K562 (cell line): ENCODE measurements at regions not wholly inside any gene's neighbourhood (a gene's known extent, or its start where the extent isn't known, plus 50 kb on each side); places are given as distances from the start of the nearest gene placed in this dataset.

Experiments
- ATAC-seq: fragments of 200-7000 bp; cut with Tn5 transposase; 3 replicates; pipeline ENCODE4 v1.9.1; 2020; ENCODE audit warnings: moderate library complexity
- BruUV-seq: library from RNA; stranded (reverse); fragments of 400-500 nt; replicated peaks from 2 replicates; lab custom pipeline; 2021; lab: Mats Ljungman, UMichigan
- CTCF ChIA-PET: fragments of 300-600 bp; formaldehyde crosslinking; extraction: SDS; loops from one replicate; lab custom pipeline; 2021; ENCODE audit warnings: low intra/inter-chr PET ratio; lab: Yijun Ruan, JAX
- POLR2A ChIA-PET: fragments of 300-600, 350-650 bp; sonication (Branson Sonifier 250); formaldehyde crosslinking; extraction: SDS; loops from one replicate; lab custom pipeline; 2021; ENCODE audit warnings: antibody characterized with exemption, inconsistent platforms; lab: Yijun Ruan, JAX
- DNase-seq, 4 experiments: peaks; one replicate each; pipeline versions ENCODE4 v3.0.0 to v3.0.0-alpha.2; 2011 to 2018; ENCODE audit warnings: low spot score in 3 of 4, mixed read lengths in 3 of 4; ENCODE audit errors: extremely low read depth in 1 of 4
- FAIRE-seq: peaks from 2 replicates; lab custom pipeline; 2011; peaks lifted over from hg19 to GRCh38; lab: Jason Lieb, UNC
- H2AFZ ChIP-seq: 2 replicates; pipeline ENCODE4 v1.6.0; 2011; ENCODE audit warnings: low read depth, low read length, control low read depth, inconsistent platforms
- H3K27ac ChIP-seq: fragments of 200-600 bp; 3 replicates; pipeline ENCODE4 v1.8.0; 2011; ENCODE audit warnings: low read depth, mild to moderate bottlenecking, control low read depth, inconsistent platforms, low read length, moderate library complexity, mixed read lengths; ENCODE audit errors: extremely low read depth
- H3K27me3 ChIP-seq, 2 experiments: fragments of 300-600 bp in 1 of 2; 2 replicates in 1 of 2; 3 replicates in 1 of 2; pipeline versions ENCODE4 v1.6.0 to v1.8.0; 2011; ENCODE audit warnings: inconsistent platforms in 2 of 2, low read length in 2 of 2, mild to moderate bottlenecking in 1 of 2, mixed read lengths in 1 of 2, moderate library complexity in 1 of 2; ENCODE audit not compliant: control insufficient read depth in 2 of 2, insufficient read depth in 2 of 2
- H3K36me3 ChIP-seq: fragments of 300-600 bp; 3 replicates; pipeline ENCODE4 v1.8.0; 2011; ENCODE audit warnings: mild to moderate bottlenecking, low read length, inconsistent platforms; ENCODE audit not compliant: control insufficient read depth, insufficient read depth
- H3K4me1 ChIP-seq, 2 experiments: fragments of 200-600 bp in 1 of 2; replicated peaks in 1 of 2; 2 replicates in 1 of 2; 3 replicates in 1 of 2; pipeline versions ENCODE4 v1.5.1 to v1.8.0; 2011; ENCODE audit warnings: inconsistent platforms in 2 of 2, low read length in 2 of 2, mild to moderate bottlenecking in 1 of 2, mixed read lengths in 1 of 2, moderate library complexity in 1 of 2; ENCODE audit not compliant: control insufficient read depth in 2 of 2, insufficient read depth in 2 of 2
- H3K4me2 ChIP-seq: 2 replicates; pipeline ENCODE4 v1.6.1; 2011; ENCODE audit warnings: low read length, control low read depth, inconsistent platforms, mixed read lengths; ENCODE audit not compliant: insufficient read depth
- H3K4me3 ChIP-seq: fragments of 200-600 bp; sonication (generic), shearing (Covaris generic); 2 replicates; pipeline ENCODE4 v1.5.1; 2016; ENCODE audit warnings: control low read depth, inconsistent platforms
- H3K79me2 ChIP-seq: fragments of 200-600 bp; 3 replicates; pipeline ENCODE4 v1.8.0; 2011; ENCODE audit warnings: low read length, inconsistent platforms; ENCODE audit not compliant: control insufficient read depth, insufficient read depth
- H3K9ac ChIP-seq, 2 experiments: 2 replicates each; pipeline versions ENCODE4 v1.6.0 to v1.6.1; 2011; ENCODE audit warnings: low read depth in 2 of 2, low read length in 2 of 2, control low read depth in 1 of 2, inconsistent platforms in 1 of 2, mild to moderate bottlenecking in 1 of 2, mixed read lengths in 1 of 2; ENCODE audit not compliant: insufficient read depth in 1 of 2
- H3K9me1 ChIP-seq: one replicate; pipeline ENCODE4 v1.6.0; 2011; ENCODE audit warnings: inconsistent platforms, mild to moderate bottlenecking, low read length, moderate library complexity; ENCODE audit not compliant: control insufficient read depth, insufficient read depth
- H3K9me3 ChIP-seq: replicated peaks from 2 replicates; pipeline ENCODE4 v1.5.1; 2011; ENCODE audit warnings: low read depth, low read length, inconsistent platforms; ENCODE audit not compliant: control insufficient read depth, insufficient read depth
- H4K20me1 ChIP-seq: replicated peaks from 2 replicates; pipeline ENCODE4 v1.6.1; 2011; ENCODE audit warnings: low read length, inconsistent platforms, mixed read lengths; ENCODE audit not compliant: control insufficient read depth, insufficient read depth
- EZH2 ChIP-seq: IDR thresholded peaks from 2 replicates; pipeline ENCODE4 v1.6.1; 2012; ENCODE audit warnings: low read depth, mild to moderate bottlenecking, inconsistent platforms, low read length, borderline replicate concordance
- ILF3 ChIP-seq: fragments of 450-650 bp; IDR thresholded peaks from 2 replicates; pipeline ENCODE4 v1.6.1; 2018; ENCODE audit warnings: antibody characterized with exemption, mild to moderate bottlenecking, moderate library complexity, borderline replicate concordance
- ZBTB5 ChIP-seq: fragments of 450-650 bp; IDR thresholded peaks from 2 replicates; pipeline ENCODE4 v1.6.1; 2017; ENCODE audit warnings: antibody characterized with exemption
- ZNF311 ChIP-seq: fragments of 250-450 bp; sonication (Bioruptor Pico); IDR thresholded peaks from 2 replicates; pipeline ENCODE4 v1.4.0; 2020; ENCODE audit warnings: mild to moderate bottlenecking, moderate library complexity
- ZNF644 ChIP-seq: fragments of 200-800 bp; sonication (Bioruptor generic); IDR thresholded peaks from 2 replicates; pipeline ENCODE4 v1.6.1; 2016; ENCODE audit warnings: low read depth, missing genetic modification characterization, missing compliant biosample characterization
- WGBS: fragments of 100-300 bp; shearing (Covaris generic); methylation state at CpG from one replicate; pipeline ENCODE4 v1.1.6; 2016; ENCODE audit warnings: low coverage, mixed read lengths; ENCODE audit not compliant: insufficient coverage; ENCODE audit errors: missing lambda C conversion rate; 5-methylcytosine and 5-hydroxymethylcytosine counted together
- in situ Hi-C: fragments of 300-500 bp; cut with MboI; formaldehyde crosslinking; loops from 4 replicates; pipeline ENCODE4 v1.15.0; 2018; ENCODE audit warnings: inconsistent platforms, mixed read lengths
- intact Hi-C: fragments of 100-400 bp; cut with micrococcal nuclease; formaldehyde crosslinking; loops from 2 replicates; pipeline ENCODE4 v1.14.2; 2022
- TF ChIP-seq, protein P1 (sequence below), 2 experiments: fragments of 450-650 bp in 1 of 2; sonication (generic) in 1 of 2; formaldehyde crosslinking in 1 of 2; IDR thresholded peaks; 2 replicates each; pipeline versions ENCODE4 v1.7.1 to v1.9.0; 2016 to 2022; ENCODE audit warnings: inconsistent platforms in 1 of 2, mild to moderate bottlenecking in 1 of 2, missing genetic modification reagents in 1 of 2

DNA sequence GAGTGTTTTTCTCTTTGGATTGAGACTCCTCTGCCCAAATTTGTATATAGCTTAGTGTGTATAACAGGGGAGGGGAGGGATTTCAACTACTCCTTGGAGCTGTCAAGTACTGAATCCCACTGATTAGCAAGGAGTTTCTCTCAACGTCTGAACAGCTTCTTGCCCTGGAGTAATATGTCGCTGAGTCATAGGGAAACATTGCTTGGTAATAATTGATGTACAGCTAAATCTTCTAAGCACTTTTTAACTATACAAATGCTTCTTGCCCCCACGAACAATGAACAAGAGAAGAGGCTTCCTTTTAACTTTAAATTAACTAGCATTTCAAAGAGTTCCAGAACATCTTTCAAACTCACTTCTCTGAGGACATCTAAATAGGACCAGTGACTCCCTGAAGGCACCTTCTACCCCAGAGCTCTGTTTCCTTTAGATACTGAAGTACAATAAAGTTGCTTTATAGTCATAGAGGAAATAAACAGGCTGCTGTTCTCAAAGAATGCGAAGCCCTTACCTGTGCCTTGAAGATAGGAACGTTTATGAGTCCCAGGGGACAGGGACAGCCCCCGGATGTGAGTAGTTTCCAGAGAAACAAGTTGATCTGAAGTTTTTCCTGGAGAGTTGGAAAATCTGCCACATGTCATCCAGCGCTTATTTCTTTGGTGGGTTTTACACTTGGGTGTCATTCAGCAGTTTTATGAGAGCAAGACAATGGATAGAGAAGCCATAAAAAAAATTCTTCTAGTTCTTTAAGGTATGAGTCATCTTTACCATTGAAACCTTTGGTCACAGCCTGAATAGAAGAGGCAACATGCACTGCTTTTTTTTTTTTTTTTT lies 462.5 kb upstream of the BTBD3 start:
- intact Hi-C loops: no loop called here
- no peak overlapping the region for H3K4me3 ChIP-seq
- no peaks in the 10 kb centered on the region for H3K9me1 ChIP-seq
- DNase-seq (no peak), ATAC-seq (no peak), FAIRE-seq (no peak)
- no peaks in the 10 kb centered on the region for H3K79me2 ChIP-seq
- H3K9ac ChIP-seq: no peak overlapping the region
- H3K4me2 ChIP-seq: no peak overlapping the region
- H3K9me3 ChIP-seq: no peaks in the 10 kb centered on the region
- no peak for TF ChIP-seq EZH2
- TF ChIP-seq, protein P1, sequence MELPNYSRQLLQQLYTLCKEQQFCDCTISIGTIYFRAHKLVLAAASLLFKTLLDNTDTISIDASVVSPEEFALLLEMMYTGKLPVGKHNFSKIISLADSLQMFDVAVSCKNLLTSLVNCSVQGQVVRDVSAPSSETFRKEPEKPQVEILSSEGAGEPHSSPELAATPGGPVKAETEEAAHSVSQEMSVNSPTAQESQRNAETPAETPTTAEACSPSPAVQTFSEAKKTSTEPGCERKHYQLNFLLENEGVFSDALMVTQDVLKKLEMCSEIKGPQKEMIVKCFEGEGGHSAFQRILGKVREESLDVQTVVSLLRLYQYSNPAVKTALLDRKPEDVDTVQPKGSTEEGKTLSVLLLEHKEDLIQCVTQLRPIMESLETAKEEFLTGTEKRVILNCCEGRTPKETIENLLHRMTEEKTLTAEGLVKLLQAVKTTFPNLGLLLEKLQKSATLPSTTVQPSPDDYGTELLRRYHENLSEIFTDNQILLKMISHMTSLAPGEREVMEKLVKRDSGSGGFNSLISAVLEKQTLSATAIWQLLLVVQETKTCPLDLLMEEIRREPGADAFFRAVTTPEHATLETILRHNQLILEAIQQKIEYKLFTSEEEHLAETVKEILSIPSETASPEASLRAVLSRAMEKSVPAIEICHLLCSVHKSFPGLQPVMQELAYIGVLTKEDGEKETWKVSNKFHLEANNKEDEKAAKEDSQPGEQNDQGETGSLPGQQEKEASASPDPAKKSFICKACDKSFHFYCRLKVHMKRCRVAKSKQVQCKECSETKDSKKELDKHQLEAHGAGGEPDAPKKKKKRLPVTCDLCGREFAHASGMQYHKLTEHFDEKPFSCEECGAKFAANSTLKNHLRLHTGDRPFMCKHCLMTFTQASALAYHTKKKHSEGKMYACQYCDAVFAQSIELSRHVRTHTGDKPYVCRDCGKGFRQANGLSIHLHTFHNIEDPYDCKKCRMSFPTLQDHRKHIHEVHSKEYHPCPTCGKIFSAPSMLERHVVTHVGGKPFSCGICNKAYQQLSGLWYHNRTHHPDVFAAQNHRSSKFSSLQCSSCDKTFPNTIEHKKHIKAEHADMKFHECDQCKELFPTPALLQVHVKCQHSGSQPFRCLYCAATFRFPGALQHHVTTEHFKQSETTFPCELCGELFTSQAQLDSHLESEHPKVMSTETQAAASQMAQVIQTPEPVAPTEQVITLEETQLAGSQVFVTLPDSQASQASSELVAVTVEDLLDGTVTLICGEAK (IDR thresholded peaks at IDR 0.05): no peak
- TF ChIP-seq, protein P1 (CRISPR knock-in tag; IDR thresholded peaks at IDR 0.05): no peak
- no peak for TF ChIP-seq ILF3
- no peak for TF ChIP-seq ZNF644
- TF ChIP-seq ZNF311 (CRISPR knock-in tag): no peak
- no peak for TF ChIP-seq ZBTB5
- WGBS: 0% methylated on average over 7 of the region's 7 CpGs
- H4K20me1 ChIP-seq: no peaks in the 10 kb centered on the region
- H3K36me3 ChIP-seq: no peaks in the 10 kb centered on the region
- H2AFZ ChIP-seq: no peak overlapping the region
- in situ Hi-C loops: no loop called here
- H3K4me1 ChIP-seq: no peaks in the 10 kb centered on the region
- no peaks in the 10 kb centered on the region for H3K27me3 ChIP-seq
- BruUV-seq: no TSS peak
- H3K27ac ChIP-seq: no peak overlapping the region
- ChIA-PET POLR2A (no interaction called here), CTCF (no interaction called here)
